ENCODE measurements at regions not wholly inside any gene's neighbourhood (a gene's known extent, or its start where the extent isn't known, plus 50 kb on each side); places are given as distances from the start of the nearest gene placed in this dataset.
"Not testable (repeated sequence)": the region's sequence is repeated elsewhere in the genome, so short reads cannot be mapped to it uniquely, and the experiment has no call there.

DNA sequence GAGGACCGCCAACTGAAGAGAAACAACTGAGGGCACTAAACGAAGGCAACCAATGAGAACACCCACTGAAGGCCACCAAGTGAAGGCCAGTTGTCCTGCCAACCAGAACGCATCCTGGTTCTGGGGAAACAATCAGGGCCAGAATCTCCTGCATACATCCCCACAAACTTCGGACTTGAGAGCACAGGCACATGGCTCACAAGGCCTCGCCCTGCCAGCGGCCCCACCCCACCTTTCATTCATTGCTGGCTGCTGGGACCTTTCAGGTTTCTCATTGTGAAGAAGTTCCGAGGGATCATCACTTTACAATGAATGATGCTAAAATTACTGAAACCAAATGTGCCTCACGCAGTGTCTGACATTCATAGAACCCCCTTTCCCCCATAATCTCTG is 79.2 kb upstream of the ABI1 start:
- Mint-ChIP-seq H3K9me3 (no peaks in the 10 kb centered on the region), H3K36me3 (ENCODE audit: low read depth) (no peaks in the 10 kb centered on the region), H3K27me3 (ENCODE audit: insufficient read depth) (peaks cover 27% of the 10 kb centered on the region), H3K4me1 (ENCODE audit: low read depth) (no peaks in the 10 kb centered on the region), H3K27ac (no peak overlapping the region), H3K4me3 (no peak overlapping the region)
- DNase-seq: no peak
- TF ChIP-seq, protein P1, sequence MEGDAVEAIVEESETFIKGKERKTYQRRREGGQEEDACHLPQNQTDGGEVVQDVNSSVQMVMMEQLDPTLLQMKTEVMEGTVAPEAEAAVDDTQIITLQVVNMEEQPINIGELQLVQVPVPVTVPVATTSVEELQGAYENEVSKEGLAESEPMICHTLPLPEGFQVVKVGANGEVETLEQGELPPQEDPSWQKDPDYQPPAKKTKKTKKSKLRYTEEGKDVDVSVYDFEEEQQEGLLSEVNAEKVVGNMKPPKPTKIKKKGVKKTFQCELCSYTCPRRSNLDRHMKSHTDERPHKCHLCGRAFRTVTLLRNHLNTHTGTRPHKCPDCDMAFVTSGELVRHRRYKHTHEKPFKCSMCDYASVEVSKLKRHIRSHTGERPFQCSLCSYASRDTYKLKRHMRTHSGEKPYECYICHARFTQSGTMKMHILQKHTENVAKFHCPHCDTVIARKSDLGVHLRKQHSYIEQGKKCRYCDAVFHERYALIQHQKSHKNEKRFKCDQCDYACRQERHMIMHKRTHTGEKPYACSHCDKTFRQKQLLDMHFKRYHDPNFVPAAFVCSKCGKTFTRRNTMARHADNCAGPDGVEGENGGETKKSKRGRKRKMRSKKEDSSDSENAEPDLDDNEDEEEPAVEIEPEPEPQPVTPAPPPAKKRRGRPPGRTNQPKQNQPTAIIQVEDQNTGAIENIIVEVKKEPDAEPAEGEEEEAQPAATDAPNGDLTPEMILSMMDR (IDR thresholded peaks at IDR 0.05): no peak

DNA sequence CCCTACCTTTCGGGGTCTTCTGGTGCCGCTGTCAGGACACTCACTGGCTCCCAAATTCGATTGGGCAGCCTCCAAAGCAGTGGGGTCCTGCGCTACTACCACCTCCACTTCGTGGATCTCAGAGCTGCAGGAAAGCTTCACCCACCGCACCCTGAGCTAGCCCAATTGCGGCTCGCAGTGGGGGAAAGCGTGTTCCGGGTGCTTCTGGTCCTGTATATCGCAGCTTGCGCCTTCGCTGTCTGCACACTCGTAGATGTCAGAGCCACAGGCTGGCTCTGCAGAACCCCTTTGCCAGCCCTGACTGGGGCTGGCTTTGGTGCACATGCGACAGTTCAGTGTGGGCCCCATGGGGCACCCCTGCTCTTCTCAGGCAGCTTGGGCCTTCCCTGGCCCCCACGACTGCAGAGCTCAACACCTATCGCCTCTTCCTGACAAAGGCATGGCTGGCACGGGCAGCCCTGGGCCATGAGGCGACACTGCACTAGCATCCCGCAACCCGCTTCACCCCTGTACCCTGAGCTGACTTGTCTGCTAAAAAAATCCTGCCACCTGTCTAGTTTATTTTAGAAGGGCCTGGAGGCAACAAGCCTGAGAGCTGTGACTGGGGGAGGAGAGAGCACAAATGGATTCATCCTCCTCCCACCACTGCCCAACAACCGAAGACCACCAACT is 78.7 kb upstream of the ABI1 start:
- Mint-ChIP-seq H3K9me3 (no peaks in the 10 kb centered on the region), H3K4me1 (ENCODE audit: low read depth) (no peaks in the 10 kb centered on the region), H3K36me3 (ENCODE audit: low read depth) (no peaks in the 10 kb centered on the region), H3K27me3 (ENCODE audit: insufficient read depth) (peaks cover 29% of the 10 kb centered on the region), H3K4me3 (no peak overlapping the region), H3K27ac (no peak overlapping the region)
- DNase-seq: no peak
- TF ChIP-seq, protein P1 (IDR thresholded peaks at IDR 0.05): no peak

DNA sequence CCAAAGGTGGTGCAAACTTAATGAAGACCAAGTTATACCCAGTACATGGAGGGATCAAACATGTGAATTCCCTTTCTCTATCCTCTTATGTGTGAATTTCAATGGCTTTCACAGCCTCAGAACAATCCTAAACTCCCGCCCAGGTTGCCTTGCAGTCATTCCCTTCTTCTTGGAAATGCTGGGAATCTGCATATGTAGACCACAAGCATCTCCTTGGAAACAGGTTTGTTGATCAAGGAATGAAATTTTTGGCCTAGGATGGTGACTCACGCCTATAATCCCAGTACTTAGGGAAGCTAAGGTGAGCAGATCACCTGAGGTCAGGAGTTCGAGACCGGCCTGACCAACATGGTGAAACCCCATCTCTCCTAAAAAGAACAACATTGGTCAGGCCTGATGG is 77.8 kb upstream of the ABI1 start:
- no peaks in the 10 kb centered on the region for H3K9me3 Mint-ChIP-seq
- no peak overlapping the region for H3K4me3 Mint-ChIP-seq
- TF ChIP-seq, protein P1 (IDR thresholded peaks at IDR 0.05): no peak
- peaks cover 32% of the 10 kb centered on the region for H3K27me3 Mint-ChIP-seq (ENCODE audit: insufficient read depth)
- H3K4me1 Mint-ChIP-seq (ENCODE audit: low read depth): no peaks in the 10 kb centered on the region
- H3K36me3 Mint-ChIP-seq (ENCODE audit: low read depth): no peaks in the 10 kb centered on the region
- DNase-seq: no peak
- no peak overlapping the region for H3K27ac Mint-ChIP-seq

DNA sequence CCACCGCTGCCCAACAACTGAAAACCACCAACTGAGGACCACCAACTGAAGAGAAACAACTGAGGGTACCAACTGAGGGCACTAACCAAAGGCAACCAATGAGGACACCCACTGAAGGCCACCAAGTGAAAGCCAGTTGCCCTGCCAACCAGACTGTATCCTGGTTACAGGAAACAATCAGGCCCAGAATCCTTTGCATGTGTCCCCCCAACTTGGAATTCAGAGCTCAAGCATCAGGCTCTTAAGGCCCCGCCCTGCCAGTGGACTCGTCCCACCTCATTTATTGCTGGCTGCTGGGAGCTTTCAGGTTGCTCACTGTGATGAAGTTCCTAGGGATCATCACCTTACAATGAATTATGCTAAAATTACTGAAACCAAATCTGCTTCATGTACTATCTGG is 76.6 kb upstream of the ABI1 start:
- TF ChIP-seq, protein P1 (IDR thresholded peaks at IDR 0.05): no peak
- Mint-ChIP-seq H3K36me3 (ENCODE audit: low read depth) (no peaks in the 10 kb centered on the region), H3K4me1 (ENCODE audit: low read depth) (no peaks in the 10 kb centered on the region), H3K27me3 (ENCODE audit: insufficient read depth) (peaks cover 26% of the 10 kb centered on the region), H3K27ac (no peak overlapping the region), H3K9me3 (no peaks in the 10 kb centered on the region), H3K4me3 (no peak overlapping the region)
- DNase-seq: no peak

DNA sequence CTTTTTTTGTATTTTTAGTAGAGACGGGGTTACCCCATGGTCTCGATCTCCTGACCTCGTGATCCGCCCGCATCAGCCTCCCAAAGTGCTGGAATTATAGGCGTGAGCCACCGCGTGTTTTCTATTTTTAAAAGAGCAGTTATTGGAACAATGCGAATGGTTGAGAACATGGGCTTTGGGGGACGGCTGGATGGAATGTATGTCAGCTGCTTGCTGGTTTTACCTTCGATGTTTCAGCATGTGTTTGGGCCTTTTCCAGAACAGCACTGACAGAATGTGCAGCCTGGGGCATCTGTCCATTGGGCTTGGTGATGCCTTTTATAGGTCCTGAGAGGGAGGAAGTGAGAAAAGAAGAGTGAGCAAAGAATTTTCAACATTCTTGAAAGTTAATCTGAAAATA is 73.4 kb upstream of the ABI1 start:
- not testable (repeated sequence) for H3K36me3 Mint-ChIP-seq (ENCODE audit: low read depth); H3K4me3 Mint-ChIP-seq; H3K27ac Mint-ChIP-seq; H3K4me1 Mint-ChIP-seq (ENCODE audit: low read depth); DNase-seq; H3K9me3 Mint-ChIP-seq
- H3K27me3 Mint-ChIP-seq (ENCODE audit: insufficient read depth): peaks cover 19% of the 10 kb centered on the region

DNA sequence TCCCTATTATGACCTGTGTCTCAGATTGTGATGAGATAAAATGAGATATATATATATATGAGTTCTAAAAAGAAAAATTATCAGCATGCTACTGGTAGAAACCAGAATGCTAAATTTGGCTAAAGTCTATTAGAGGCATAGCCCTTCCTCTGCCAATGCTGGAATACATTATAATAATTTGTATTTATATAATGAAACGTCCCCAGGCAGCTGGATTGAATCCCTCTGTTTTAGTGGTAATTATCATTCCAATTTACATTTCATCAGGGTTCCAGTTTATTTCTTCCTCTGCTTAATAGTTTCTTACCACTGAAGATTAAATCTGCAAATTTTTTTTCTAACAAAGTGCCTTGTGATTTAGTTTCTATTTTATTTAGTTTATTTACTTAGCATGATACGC is 71.8 kb upstream of the ABI1 start:
- no peaks in the 10 kb centered on the region for H3K36me3 Mint-ChIP-seq (ENCODE audit: low read depth)
- TF ChIP-seq, protein P1 (IDR thresholded peaks at IDR 0.05): no peak
- no peak overlapping the region for H3K27ac Mint-ChIP-seq
- no peak overlapping the region for H3K4me3 Mint-ChIP-seq
- H3K4me1 Mint-ChIP-seq (ENCODE audit: low read depth): no peaks in the 10 kb centered on the region
- H3K9me3 Mint-ChIP-seq: no peaks in the 10 kb centered on the region
- H3K27me3 Mint-ChIP-seq (ENCODE audit: insufficient read depth): peaks cover 19% of the 10 kb centered on the region
- no peak for DNase-seq

Data from HFFc6 (cell line).